GM18526 (cell line): ENCODE measurements at regions not wholly inside any gene's neighbourhood (a gene's known extent, or its start where the extent isn't known, plus 50 kb on each side); places are given as distances from the start of the nearest gene placed in this dataset.

Experiments
- POLR2A ChIP-seq: IDR thresholded peaks from 3 replicates; pipeline ENCODE4 v1.6.1; 2011; ENCODE audit not compliant: insufficient read length; ENCODE audit errors: extremely low read depth

GRCh38 chr17:77483128-77483598 lies 342.4 kb downstream of the SEC14L1 start:
- no peak for TF ChIP-seq POLR2A

- TF ChIP-seq POLR2A, result no peak
These were observed 343.3 kb downstream of the SEC14L1 start for GRCh38 chr17:77484111-77484510.

DNA sequence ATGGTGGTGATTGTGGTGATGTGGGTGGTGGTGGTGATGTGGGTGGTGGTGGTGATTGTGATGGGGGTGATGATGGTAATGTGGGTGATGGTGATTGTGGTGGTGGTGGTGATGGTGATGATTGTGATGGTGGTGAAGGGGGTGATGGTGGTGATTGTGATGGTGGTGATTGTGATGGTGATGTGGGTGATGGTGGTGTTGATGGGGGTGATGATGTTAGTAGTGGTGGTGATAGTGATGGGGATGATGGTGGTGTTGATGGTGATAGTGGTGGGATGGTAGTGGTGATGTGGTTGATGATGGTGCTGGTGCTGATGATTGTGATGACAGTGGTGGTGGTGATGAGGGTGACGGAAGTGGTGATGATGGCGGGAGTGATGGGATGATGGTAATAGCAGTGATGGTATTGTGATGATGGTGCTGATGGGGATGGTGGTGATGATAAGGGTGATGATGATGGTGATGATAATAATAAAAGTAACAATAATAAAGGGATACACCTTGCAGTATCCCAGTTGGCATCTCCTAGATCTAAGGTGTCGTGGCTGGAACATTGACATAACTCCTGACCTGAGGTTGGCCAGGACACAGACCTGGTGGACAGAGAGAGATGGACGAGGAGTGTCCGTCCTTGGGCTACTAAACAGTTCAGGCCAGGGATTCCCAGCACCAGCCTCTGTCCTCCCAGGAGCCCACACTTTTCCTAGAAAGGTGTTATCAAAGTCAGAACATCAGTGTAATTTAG lies 344.5 kb downstream of the SEC14L1 start:
- no peak for TF ChIP-seq POLR2A

- TF ChIP-seq POLR2A, result no peak
These were observed 346.5 kb downstream of the SEC14L1 start for GRCh38 chr17:77487211-77487629.

GRCh38 chr17:77487677-77488530 lies 347.1 kb downstream of the SEC14L1 start:
- no peak for TF ChIP-seq POLR2A

GRCh38 chr17:77488531-77489238 lies 347.9 kb downstream of the SEC14L1 start:
- TF ChIP-seq POLR2A, result no peak

DNA sequence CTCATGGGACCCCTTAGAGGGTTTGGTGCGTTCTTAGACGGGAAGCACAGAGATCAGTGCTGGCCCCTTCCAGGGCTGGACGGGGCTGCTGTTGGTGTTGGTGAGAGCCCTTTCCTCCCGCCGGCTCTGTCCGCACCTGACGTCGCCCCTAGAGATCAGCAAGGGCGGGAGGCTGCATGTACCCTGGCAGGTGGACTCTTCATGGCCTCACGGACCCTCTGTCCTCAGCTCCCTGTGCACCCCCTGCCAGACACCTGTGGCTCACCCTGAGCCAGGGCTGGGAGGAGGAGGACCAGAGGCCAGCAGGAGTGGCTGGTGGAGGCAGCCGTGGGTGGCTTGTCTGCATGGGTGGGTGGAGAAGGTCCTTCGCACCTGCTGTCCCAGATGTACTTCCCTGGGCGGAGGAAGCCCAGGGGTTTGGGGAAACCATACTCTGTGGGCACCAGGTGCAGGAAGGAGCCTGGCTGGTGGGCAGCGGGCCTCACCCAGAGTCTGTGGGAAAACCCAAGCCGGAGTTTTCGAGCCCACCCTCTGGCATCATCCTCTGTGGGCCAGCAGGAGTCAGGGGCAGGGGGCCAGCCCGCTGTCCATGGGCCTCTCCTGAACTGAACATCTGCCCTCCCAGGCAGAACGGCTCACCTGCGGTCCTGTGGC lies 348.6 kb downstream of the SEC14L1 start:
- no peak for TF ChIP-seq POLR2A

GRCh38 chr17:77489893-77490255 lies 349.1 kb downstream of the SEC14L1 start:
- no peak for TF ChIP-seq POLR2A

- TF ChIP-seq POLR2A, result no peak
These were observed 349.8 kb downstream of the SEC14L1 start for GRCh38 chr17:77490361-77491183.

- peak; percentile 25 for TF ChIP-seq POLR2A
These were observed 351.2 kb downstream of the SEC14L1 start for GRCh38 chr17:77491921-77492445.

- no peak for TF ChIP-seq POLR2A
These were observed 351.9 kb downstream of the SEC14L1 start for GRCh38 chr17:77492446-77493237.

GRCh38 chr17:77493238-77493820 lies 352.6 kb downstream of the SEC14L1 start:
- TF ChIP-seq POLR2A, result no peak

- TF ChIP-seq POLR2A, result no peak
These were observed 353.3 kb downstream of the SEC14L1 start for GRCh38 chr17:77493901-77494663.
